Kidney epithelial cell (primary cell): ENCODE measurements at regions not wholly inside any gene's neighbourhood (a gene's known extent, or its start where the extent isn't known, plus 50 kb on each side); places are given as distances from the start of the nearest gene placed in this dataset.

Experiments
- DNase-seq: peaks from one replicate; pipeline ENCODE4 v3.0.0-alpha.2; 2010; ENCODE audit warnings: low read depth
- H3K27me3 ChIP-seq: 2 replicates; pipeline ENCODE4 v1.6.0; 2011; ENCODE audit warnings: low read length; ENCODE audit not compliant: control insufficient read depth, insufficient read depth
- H3K36me3 ChIP-seq: 2 replicates; pipeline ENCODE4 v1.5.1; 2011; ENCODE audit warnings: low read length; ENCODE audit not compliant: control insufficient read depth, insufficient read depth
- H3K4me3 ChIP-seq: 2 replicates; pipeline ENCODE4 v1.5.1; 2011; ENCODE audit warnings: low read depth, mild to moderate bottlenecking, control low read depth, low read length
- CTCF ChIP-seq: IDR thresholded peaks from 2 replicates; pipeline ENCODE4 v1.5.1; 2011; ENCODE audit warnings: mild to moderate bottlenecking, moderate library complexity, low read length, control low read depth, inconsistent platforms; ENCODE audit not compliant: insufficient read depth, poor library complexity, severe bottlenecking

GRCh38 chr15:96051598-96051997, 278.9 kb upstream of the NR2F2 start:
- no peaks in the 10 kb centered on the region for H3K27me3 ChIP-seq
- H3K4me3 ChIP-seq, result no peak overlapping the region
- no peak for TF ChIP-seq CTCF
- DNase-seq, result no peak
- no peaks in the 10 kb centered on the region for H3K36me3 ChIP-seq

GRCh38 chr15:96052154-96052553, 278.3 kb upstream of the NR2F2 start:
- H3K36me3 ChIP-seq, result no peaks in the 10 kb centered on the region
- H3K27me3 ChIP-seq, result no peaks in the 10 kb centered on the region
- no peak for TF ChIP-seq CTCF
- DNase-seq, result no peak
- no peak overlapping the region for H3K4me3 ChIP-seq

GRCh38 chr15:96052572-96053030, 277.9 kb upstream of the NR2F2 start:
- DNase-seq, result no peak
- Histone ChIP-seq H3K36me3 (no peaks in the 10 kb centered on the region), H3K27me3 (no peaks in the 10 kb centered on the region), H3K4me3 (no peak overlapping the region)
- no peak for TF ChIP-seq CTCF

- H3K4me3 ChIP-seq, result no peak overlapping the region
- no peak for TF ChIP-seq CTCF
- no peaks in the 10 kb centered on the region for H3K27me3 ChIP-seq
- no peak for DNase-seq
- no peaks in the 10 kb centered on the region for H3K36me3 ChIP-seq
Observed at GRCh38 chr15:96053031-96053780, 277.3 kb upstream of the NR2F2 start.

- no peaks in the 10 kb centered on the region for H3K27me3 ChIP-seq
- no peaks in the 10 kb centered on the region for H3K36me3 ChIP-seq
- H3K4me3 ChIP-seq, result no peak overlapping the region
- DNase-seq, result no peak
- TF ChIP-seq CTCF, result no peak
Observed at GRCh38 chr15:96053781-96054428, 276.6 kb upstream of the NR2F2 start.
